ENCODE measurements at regions not wholly inside any gene's neighbourhood (a gene's known extent, or its start where the extent isn't known, plus 50 kb on each side); places are given as distances from the start of the nearest gene placed in this dataset.

GRCh38 chr4:181581983-181582382 is 661.2 kb upstream of the TENM3 start:
- no peak for DNase-seq

GRCh38 chr4:181582595-181582994 is 660.6 kb upstream of the TENM3 start:
- no peak for DNase-seq

- no peak for DNase-seq
Observed at GRCh38 chr4:181588733-181589302, 654.4 kb upstream of the TENM3 start.

GRCh38 chr4:181592221-181592745 is 650.9 kb upstream of the TENM3 start:
- no peak for DNase-seq

- no peak for DNase-seq
Observed at GRCh38 chr4:181593703-181594102, 649.5 kb upstream of the TENM3 start.

- no peak for DNase-seq
Observed at GRCh38 chr4:181594188-181594587, 649.0 kb upstream of the TENM3 start.

- no peak for DNase-seq
Observed at GRCh38 chr4:181595716-181596115, 647.5 kb upstream of the TENM3 start.

- no peak for DNase-seq
Observed at GRCh38 chr4:181597766-181598165, 645.4 kb upstream of the TENM3 start.

GRCh38 chr4:181599134-181599533 is 644.1 kb upstream of the TENM3 start:
- DNase-seq = no peak

GRCh38 chr4:181601103-181601502 is 642.1 kb upstream of the TENM3 start:
- DNase-seq = no peak

GRCh38 chr4:181604546-181604945 is 638.7 kb upstream of the TENM3 start:
- no peak for DNase-seq

- no peak for DNase-seq
Observed at GRCh38 chr4:181606300-181606699, 636.9 kb upstream of the TENM3 start.

GRCh38 chr4:181608181-181608580 is 635.0 kb upstream of the TENM3 start:
- no peak for DNase-seq

GRCh38 chr4:181611033-181611711 is 632.0 kb upstream of the TENM3 start:
- no peak for DNase-seq

- DNase-seq = no peak
Observed at GRCh38 chr4:181611946-181612600, 631.1 kb upstream of the TENM3 start.

GRCh38 chr4:181613200-181613599 is 630.0 kb upstream of the TENM3 start:
- DNase-seq = no peak

- DNase-seq = no peak
Observed at GRCh38 chr4:181618038-181618618, 625.1 kb upstream of the TENM3 start.

- DNase-seq = no peak
Observed at GRCh38 chr4:181618896-181619295, 624.3 kb upstream of the TENM3 start.

GRCh38 chr4:181619651-181620050 is 623.6 kb upstream of the TENM3 start:
- DNase-seq = no peak

- no peak for DNase-seq
Observed at GRCh38 chr4:181637186-181638105, 605.8 kb upstream of the TENM3 start.

- DNase-seq = no peak
Observed at GRCh38 chr4:181643466-181643865, 599.7 kb upstream of the TENM3 start.

- no peak for DNase-seq
Observed at GRCh38 chr4:181645489-181645888, 597.7 kb upstream of the TENM3 start.

GRCh38 chr4:181646864-181647263 is 596.3 kb upstream of the TENM3 start:
- no peak for DNase-seq
